GM21717 (cell line): ENCODE measurements at regions not wholly inside any gene's neighbourhood (a gene's known extent, or its start where the extent isn't known, plus 50 kb on each side); places are given as distances from the start of the nearest gene placed in this dataset.

Experiments used
- ATAC-seq: cut with Tn5 transposase; IDR thresholded peaks from one replicate; pipeline ENCODE4 v1.9.1; 2021; ENCODE audit warnings: mild to moderate bottlenecking, moderate library complexity; ENCODE audit not compliant: unreplicated experiment

GRCh38 chr5:61735531-61735930, 403.5 kb downstream of the ZSWIM6 start:
- no peak for ATAC-seq

- ATAC-seq: no peak
Observed at GRCh38 chr5:61735995-61736394, 403.9 kb downstream of the ZSWIM6 start.

- ATAC-seq: no peak
Observed at GRCh38 chr5:61737301-61737963, 405.4 kb downstream of the ZSWIM6 start.

GRCh38 chr5:61737964-61738340, 405.9 kb downstream of the ZSWIM6 start:
- ATAC-seq: no peak

GRCh38 chr5:61738446-61738845, 406.4 kb downstream of the ZSWIM6 start:
- ATAC-seq: no peak

GRCh38 chr5:61744690-61745619, 412.9 kb downstream of the ZSWIM6 start:
- no peak for ATAC-seq

- ATAC-seq: no peak
Observed at GRCh38 chr5:61746831-61747575, 414.9 kb downstream of the ZSWIM6 start.

- no peak for ATAC-seq
Observed at GRCh38 chr5:61748121-61748520, 416.1 kb downstream of the ZSWIM6 start.

- no peak for ATAC-seq
Observed at GRCh38 chr5:61748651-61749050, 416.6 kb downstream of the ZSWIM6 start.

GRCh38 chr5:61752588-61752987, 420.5 kb downstream of the ZSWIM6 start:
- ATAC-seq: no peak

GRCh38 chr5:61754792-61755191, 422.7 kb downstream of the ZSWIM6 start:
- no peak for ATAC-seq

GRCh38 chr5:61755726-61756222, 423.7 kb downstream of the ZSWIM6 start:
- no peak for ATAC-seq

GRCh38 chr5:61758711-61759110, 426.7 kb downstream of the ZSWIM6 start:
- ATAC-seq: no peak

GRCh38 chr5:61765471-61765870, 433.4 kb downstream of the ZSWIM6 start:
- ATAC-seq: no peak

GRCh38 chr5:61766141-61766540, 434.1 kb downstream of the ZSWIM6 start:
- no peak for ATAC-seq

- ATAC-seq: no peak
Observed at GRCh38 chr5:61767231-61768080, 435.4 kb downstream of the ZSWIM6 start.

GRCh38 chr5:61768692-61769281, 436.7 kb downstream of the ZSWIM6 start:
- peak; percentile 88 for ATAC-seq

- ATAC-seq: no peak
Observed at GRCh38 chr5:61771062-61771461, 439.0 kb downstream of the ZSWIM6 start.

GRCh38 chr5:61771808-61772207, 439.8 kb downstream of the ZSWIM6 start:
- no peak for ATAC-seq

- no peak for ATAC-seq
Observed at GRCh38 chr5:61775901-61776300, 443.8 kb downstream of the ZSWIM6 start.
